ENCODE measurements at regions not wholly inside any gene's neighbourhood (a gene's known extent, or its start where the extent isn't known, plus 50 kb on each side); places are given as distances from the start of the nearest gene placed in this dataset.

- TF ChIP-seq, protein P1, sequence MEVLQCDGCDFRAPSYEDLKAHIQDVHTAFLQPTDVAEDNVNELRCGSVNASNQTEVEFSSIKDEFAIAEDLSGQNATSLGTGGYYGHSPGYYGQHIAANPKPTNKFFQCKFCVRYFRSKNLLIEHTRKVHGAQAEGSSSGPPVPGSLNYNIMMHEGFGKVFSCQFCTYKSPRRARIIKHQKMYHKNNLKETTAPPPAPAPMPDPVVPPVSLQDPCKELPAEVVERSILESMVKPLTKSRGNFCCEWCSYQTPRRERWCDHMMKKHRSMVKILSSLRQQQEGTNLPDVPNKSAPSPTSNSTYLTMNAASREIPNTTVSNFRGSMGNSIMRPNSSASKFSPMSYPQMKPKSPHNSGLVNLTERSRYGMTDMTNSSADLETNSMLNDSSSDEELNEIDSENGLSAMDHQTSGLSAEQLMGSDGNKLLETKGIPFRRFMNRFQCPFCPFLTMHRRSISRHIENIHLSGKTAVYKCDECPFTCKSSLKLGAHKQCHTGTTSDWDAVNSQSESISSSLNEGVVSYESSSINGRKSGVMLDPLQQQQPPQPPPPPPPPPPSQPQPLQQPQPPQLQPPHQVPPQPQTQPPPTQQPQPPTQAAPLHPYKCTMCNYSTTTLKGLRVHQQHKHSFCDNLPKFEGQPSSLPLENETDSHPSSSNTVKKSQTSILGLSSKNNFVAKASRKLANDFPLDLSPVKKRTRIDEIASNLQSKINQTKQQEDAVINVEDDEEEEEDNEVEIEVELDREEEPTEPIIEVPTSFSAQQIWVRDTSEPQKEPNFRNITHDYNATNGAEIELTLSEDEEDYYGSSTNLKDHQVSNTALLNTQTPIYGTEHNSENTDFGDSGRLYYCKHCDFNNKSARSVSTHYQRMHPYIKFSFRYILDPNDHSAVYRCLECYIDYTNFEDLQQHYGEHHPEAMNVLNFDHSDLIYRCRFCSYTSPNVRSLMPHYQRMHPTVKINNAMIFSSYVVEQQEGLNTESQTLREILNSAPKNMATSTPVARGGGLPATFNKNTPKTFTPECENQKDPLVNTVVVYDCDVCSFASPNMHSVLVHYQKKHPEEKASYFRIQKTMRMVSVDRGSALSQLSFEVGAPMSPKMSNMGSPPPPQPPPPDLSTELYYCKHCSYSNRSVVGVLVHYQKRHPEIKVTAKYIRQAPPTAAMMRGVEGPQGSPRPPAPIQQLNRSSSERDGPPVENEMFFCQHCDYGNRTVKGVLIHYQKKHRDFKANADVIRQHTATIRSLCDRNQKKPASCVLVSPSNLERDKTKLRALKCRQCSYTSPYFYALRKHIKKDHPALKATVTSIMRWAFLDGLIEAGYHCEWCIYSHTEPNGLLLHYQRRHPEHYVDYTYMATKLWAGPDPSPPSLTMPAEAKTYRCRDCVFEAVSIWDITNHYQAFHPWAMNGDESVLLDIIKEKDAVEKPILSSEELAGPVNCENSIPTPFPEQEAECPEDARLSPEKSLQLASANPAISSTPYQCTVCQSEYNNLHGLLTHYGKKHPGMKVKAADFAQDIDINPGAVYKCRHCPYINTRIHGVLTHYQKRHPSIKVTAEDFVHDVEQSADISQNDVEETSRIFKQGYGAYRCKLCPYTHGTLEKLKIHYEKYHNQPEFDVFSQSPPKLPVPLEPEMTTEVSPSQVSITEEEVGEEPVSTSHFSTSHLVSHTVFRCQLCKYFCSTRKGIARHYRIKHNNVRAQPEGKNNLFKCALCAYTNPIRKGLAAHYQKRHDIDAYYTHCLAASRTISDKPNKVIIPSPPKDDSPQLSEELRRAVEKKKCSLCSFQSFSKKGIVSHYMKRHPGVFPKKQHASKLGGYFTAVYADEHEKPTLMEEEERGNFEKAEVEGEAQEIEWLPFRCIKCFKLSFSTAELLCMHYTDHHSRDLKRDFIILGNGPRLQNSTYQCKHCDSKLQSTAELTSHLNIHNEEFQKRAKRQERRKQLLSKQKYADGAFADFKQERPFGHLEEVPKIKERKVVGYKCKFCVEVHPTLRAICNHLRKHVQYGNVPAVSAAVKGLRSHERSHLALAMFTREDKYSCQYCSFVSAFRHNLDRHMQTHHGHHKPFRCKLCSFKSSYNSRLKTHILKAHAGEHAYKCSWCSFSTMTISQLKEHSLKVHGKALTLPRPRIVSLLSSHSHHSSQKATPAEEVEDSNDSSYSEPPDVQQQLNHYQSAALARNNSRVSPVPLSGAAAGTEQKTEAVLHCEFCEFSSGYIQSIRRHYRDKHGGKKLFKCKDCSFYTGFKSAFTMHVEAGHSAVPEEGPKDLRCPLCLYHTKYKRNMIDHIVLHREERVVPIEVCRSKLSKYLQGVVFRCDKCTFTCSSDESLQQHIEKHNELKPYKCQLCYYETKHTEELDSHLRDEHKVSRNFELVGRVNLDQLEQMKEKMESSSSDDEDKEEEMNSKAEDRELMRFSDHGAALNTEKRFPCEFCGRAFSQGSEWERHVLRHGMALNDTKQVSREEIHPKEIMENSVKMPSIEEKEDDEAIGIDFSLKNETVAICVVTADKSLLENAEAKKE (CRISPR knock-in tag; IDR thresholded peaks at IDR 0.05): no peak
- no peak for TF ChIP-seq JUNB (IDR thresholded peaks at IDR 0.05; ENCODE audit: unreplicated experiment)
Measured at GRCh38 chr14:66092206-66092605, 394.0 kb upstream of the CCDC196 start (continued).

DNA sequence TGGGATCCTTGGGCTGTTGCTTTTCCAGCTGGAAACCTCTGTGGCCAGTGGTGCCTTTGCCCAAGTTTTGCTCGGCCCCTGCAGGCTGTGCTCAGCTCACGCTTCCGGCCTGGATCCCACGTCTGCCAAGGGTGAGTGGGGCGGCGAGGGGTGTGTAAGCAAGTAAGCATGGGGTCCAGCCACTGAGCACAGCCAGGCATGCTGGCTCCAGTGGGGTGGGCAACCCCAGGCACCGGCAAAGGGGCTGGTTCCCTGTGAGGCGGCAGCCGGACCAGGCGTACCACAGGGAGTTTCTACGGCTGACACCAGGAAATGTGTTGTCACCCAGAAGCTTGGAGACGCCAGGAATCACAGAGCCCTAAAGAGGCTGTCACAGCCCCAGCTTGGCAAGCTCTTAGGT lies 393.4 kb upstream of the CCDC196 start:
- no peaks in the 10 kb centered on the region for H3K79me2 ChIP-seq (replicated peaks; ENCODE audit: insufficient read depth)
- H3K27ac ChIP-seq (ENCODE audit: low read depth): no peak overlapping the region
- no peak overlapping the region for H3K4me2 ChIP-seq
- Mint-ChIP-seq H3K27ac (no peak overlapping the region), H3K27me3 (ENCODE audit: insufficient read depth, low read depth, poor library complexity) (peaks cover 6% of the 10 kb centered on the region), H3K4me1 (peaks cover 15% of the 10 kb centered on the region; the same call in 2 of the 3 replicates), H3K9me3 (no peaks in the 10 kb centered on the region), H3K36me3 (ENCODE audit: low read depth) (no peaks in the 10 kb centered on the region), H3K4me3 (no peak overlapping the region)
- H3K27me3 ChIP-seq (ENCODE audit: insufficient read depth): no peaks in the 10 kb centered on the region
- DNase-seq (ENCODE audit: low spot score) (no peak), ATAC-seq (no peak)
- H3K4me3 ChIP-seq: no peak overlapping the region
- 0 out of 2 replicates have a peak, but pooled peaks cover under 1% of the 10 kb centered on the region for H3K4me1 ChIP-seq (ENCODE audit: insufficient read depth)
- H4K20me1 ChIP-seq (replicated peaks; ENCODE audit: insufficient read depth): no peaks in the 10 kb centered on the region
- H3F3A ChIP-seq (replicated peaks; ENCODE audit: low read depth): no peaks in the 10 kb centered on the region
- no peaks in the 10 kb centered on the region for H3K36me3 ChIP-seq (ENCODE audit: insufficient read depth)
- peaks cover 3% of the 10 kb centered on the region; the same call in 1 of the 2 replicates for H3K9me2 ChIP-seq (ENCODE audit: insufficient read depth)
- H2AFZ ChIP-seq: no peak overlapping the region; the same call in 1 of the 2 replicates
- TF ChIP-seq ZNF331 (CRISPR knock-in tag; IDR thresholded peaks at IDR 0.05; ENCODE audit: low read depth): no peak
- no peak for TF ChIP-seq CTCF (conservative IDR thresholded peaks at IDR 0.05; ENCODE audit: low read depth in 2 of 2)
- TF ChIP-seq POLR2AphosphoS5 (IDR thresholded peaks at IDR 0.05; ENCODE audit: low read depth): no peak
- TF ChIP-seq, protein P1 (CRISPR knock-in tag; IDR thresholded peaks at IDR 0.05): no peak
- no peak for TF ChIP-seq ZNF114 (CRISPR knock-in tag; IDR thresholded peaks at IDR 0.05)
- no peak for TF ChIP-seq EZH2phosphoT487 (IDR thresholded peaks at IDR 0.05; ENCODE audit: unreplicated experiment)
- no peak for TF ChIP-seq NANOG (IDR thresholded peaks at IDR 0.05; ENCODE audit: borderline replicate concordance)
